ENCODE measurements at regions not wholly inside any gene's neighbourhood (a gene's known extent, or its start where the extent isn't known, plus 50 kb on each side); places are given as distances from the start of the nearest gene placed in this dataset.

GRCh38 chr10:111435871-111436270, 359.0 kb downstream of the ADRA2A start:
- Histone ChIP-seq H3K4me2 (no peak overlapping the region), H3K4me3 (no peak overlapping the region), H3K4me1 (replicated peaks; ENCODE audit: insufficient read depth) (no peaks in the 10 kb centered on the region), H3F3A (ENCODE audit: insufficient read depth, low read depth) (no peaks in the 10 kb centered on the region), H3K9me3 (ENCODE audit: insufficient read depth, low read depth) (no peaks in the 10 kb centered on the region), H3K9me2 (ENCODE audit: insufficient read depth) (no peaks in the 10 kb centered on the region), H3K36me3 (ENCODE audit: low read depth) (no peaks in the 10 kb centered on the region), H2AFZ (no peak overlapping the region), H4K20me1 (ENCODE audit: insufficient read depth) (no peaks in the 10 kb centered on the region), H3K27me3 (ENCODE audit: insufficient read depth, low read depth) (no peaks in the 10 kb centered on the region), H3K79me2 (ENCODE audit: low read depth) (no peaks in the 10 kb centered on the region), H3K27ac (no peak overlapping the region)
- BruUV-seq (replicated peaks) = no TSS peak
- DNase-seq = no peak
- TF ChIP-seq EZH2 (IDR thresholded peaks at IDR 0.05; ENCODE audit: low read depth) (no peak), CTCF (conservative IDR thresholded peaks at IDR 0.05) (no peak)
- ChIA-PET CTCF (no interaction called here), POLR2A (ENCODE audit: unreplicated experiment) (no interaction called here)
- intact Hi-C loops (cut with micrococcal nuclease; ENCODE audit: unreplicated experiment) = no loop called here

- ChIA-PET CTCF (no interaction called here), POLR2A (ENCODE audit: unreplicated experiment) (no interaction called here)
- Histone ChIP-seq H3K79me2 (ENCODE audit: low read depth) (no peaks in the 10 kb centered on the region), H4K20me1 (ENCODE audit: insufficient read depth) (no peaks in the 10 kb centered on the region), H3K27ac (no peak overlapping the region), H3K4me1 (replicated peaks; ENCODE audit: insufficient read depth) (no peaks in the 10 kb centered on the region), H3K4me3 (no peak overlapping the region), H3K27me3 (ENCODE audit: insufficient read depth, low read depth) (no peaks in the 10 kb centered on the region), H2AFZ (no peak overlapping the region), H3K4me2 (no peak overlapping the region), H3K36me3 (ENCODE audit: low read depth) (no peaks in the 10 kb centered on the region), H3F3A (ENCODE audit: insufficient read depth, low read depth) (no peaks in the 10 kb centered on the region), H3K9me2 (ENCODE audit: insufficient read depth) (no peaks in the 10 kb centered on the region), H3K9me3 (ENCODE audit: insufficient read depth, low read depth) (no peaks in the 10 kb centered on the region)
- DNase-seq = no peak
- no TSS peak for BruUV-seq (replicated peaks)
- TF ChIP-seq CTCF (conservative IDR thresholded peaks at IDR 0.05) = no peak
- no peak for TF ChIP-seq EZH2 (IDR thresholded peaks at IDR 0.05; ENCODE audit: low read depth)
- intact Hi-C loops (cut with micrococcal nuclease; ENCODE audit: unreplicated experiment) = no loop called here
Measured at GRCh38 chr10:111439034-111439842, 362.4 kb downstream of the ADRA2A start.

- H4K20me1 ChIP-seq (ENCODE audit: insufficient read depth) = no peaks in the 10 kb centered on the region
- ChIA-PET CTCF (no interaction called here), POLR2A (ENCODE audit: unreplicated experiment) (no interaction called here)
- no peak overlapping the region for H2AFZ ChIP-seq
- no peaks in the 10 kb centered on the region for H3K27me3 ChIP-seq (ENCODE audit: insufficient read depth, low read depth)
- intact Hi-C loops (cut with micrococcal nuclease; ENCODE audit: unreplicated experiment) = no loop called here
- no peaks in the 10 kb centered on the region for H3K36me3 ChIP-seq (ENCODE audit: low read depth)
- H3K4me2 ChIP-seq = no peak overlapping the region
- no peaks in the 10 kb centered on the region for H3F3A ChIP-seq (ENCODE audit: insufficient read depth, low read depth)
- no peaks in the 10 kb centered on the region for H3K9me2 ChIP-seq (ENCODE audit: insufficient read depth)
- no peaks in the 10 kb centered on the region for H3K9me3 ChIP-seq (ENCODE audit: insufficient read depth, low read depth)
- no peaks in the 10 kb centered on the region for H3K79me2 ChIP-seq (ENCODE audit: low read depth)
- no peak for TF ChIP-seq EZH2 (IDR thresholded peaks at IDR 0.05; ENCODE audit: low read depth)
- TF ChIP-seq CTCF (conservative IDR thresholded peaks at IDR 0.05) = no peak
- no peak overlapping the region for H3K4me3 ChIP-seq
- no peak for DNase-seq
- BruUV-seq (replicated peaks) = no TSS peak
- H3K27ac ChIP-seq = no peak overlapping the region
- no peaks in the 10 kb centered on the region for H3K4me1 ChIP-seq (replicated peaks; ENCODE audit: insufficient read depth)
Measured at GRCh38 chr10:111440501-111440900, 363.7 kb downstream of the ADRA2A start.
